GM19463 (cell line): ENCODE measurements at regions not wholly inside any gene's neighbourhood (a gene's known extent, or its start where the extent isn't known, plus 50 kb on each side); places are given as distances from the start of the nearest gene placed in this dataset.

Experiments
- ATAC-seq: cut with Tn5 transposase; IDR thresholded peaks from one replicate; pipeline ENCODE4 v1.9.1; 2021; ENCODE audit warnings: mild to moderate bottlenecking, moderate library complexity; ENCODE audit not compliant: unreplicated experiment

- ATAC-seq = no peak
These were observed 969.9 kb upstream of the EPHA7 start for GRCh38 chr6:94389218-94389617.

GRCh38 chr6:94377835-94378234 is 958.5 kb upstream of the EPHA7 start:
- ATAC-seq = no peak

DNA sequence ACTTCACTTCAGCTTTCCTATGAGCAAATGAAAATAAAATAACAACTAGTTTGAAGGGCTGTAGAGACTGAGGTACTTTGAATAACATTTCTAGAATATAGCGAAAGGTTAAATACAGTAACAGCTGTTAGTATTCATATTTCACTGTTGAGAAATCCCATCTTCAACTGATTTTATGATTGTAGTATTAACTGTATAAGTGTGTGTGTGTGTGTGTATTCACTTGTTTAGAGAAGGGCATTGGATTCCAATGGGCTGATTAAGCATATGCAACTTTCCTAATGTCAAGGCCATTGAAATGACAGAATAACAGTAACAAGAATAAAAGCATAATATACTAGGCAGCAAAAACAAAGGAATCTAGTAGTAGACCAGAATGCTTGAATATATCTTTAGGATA is 957.5 kb upstream of the EPHA7 start:
- no peak for ATAC-seq

GRCh38 chr6:94372229-94372628 is 952.9 kb upstream of the EPHA7 start:
- ATAC-seq = no peak

GRCh38 chr6:94367316-94367715 is 948.0 kb upstream of the EPHA7 start:
- ATAC-seq = no peak

DNA sequence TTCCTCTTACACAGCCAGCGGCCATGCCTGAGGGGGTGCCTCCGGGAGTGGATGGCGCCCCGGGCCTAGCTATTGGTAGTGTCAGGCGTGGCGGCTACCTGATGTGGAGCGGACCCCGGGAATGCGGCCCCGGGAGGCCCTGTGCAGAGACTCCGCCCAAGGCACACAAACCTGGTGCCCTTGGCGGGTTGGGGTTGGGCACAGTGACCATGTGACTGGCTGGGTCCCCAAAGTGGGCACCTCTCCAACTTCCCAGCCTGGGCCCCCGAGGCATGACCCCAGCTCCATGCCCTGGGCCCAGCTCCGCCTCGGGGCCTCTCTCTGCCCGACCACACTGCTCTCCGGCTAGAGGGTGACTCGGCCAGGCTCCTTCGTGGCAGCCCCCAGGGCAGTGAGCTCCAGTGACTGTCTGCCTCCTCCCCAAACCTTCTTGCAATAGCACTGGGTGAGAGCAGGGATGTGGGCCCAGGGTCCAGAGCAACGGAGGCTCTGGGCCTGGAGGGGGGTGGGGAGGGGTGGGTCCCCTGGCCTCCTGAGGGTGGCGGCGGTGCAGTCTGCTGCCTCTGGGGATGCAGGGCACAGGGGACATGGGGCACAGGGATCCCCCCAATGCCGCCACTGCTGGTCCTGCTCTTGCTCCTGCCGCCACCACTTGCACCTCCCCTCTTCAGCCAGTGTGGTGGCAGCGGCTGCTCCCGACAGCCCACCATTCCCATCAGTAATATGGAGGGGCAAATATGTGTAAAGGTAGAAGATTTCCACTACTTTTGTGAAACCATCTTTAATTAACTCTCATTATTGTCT is 942.9 kb upstream of the EPHA7 start:
- no peak for ATAC-seq

DNA sequence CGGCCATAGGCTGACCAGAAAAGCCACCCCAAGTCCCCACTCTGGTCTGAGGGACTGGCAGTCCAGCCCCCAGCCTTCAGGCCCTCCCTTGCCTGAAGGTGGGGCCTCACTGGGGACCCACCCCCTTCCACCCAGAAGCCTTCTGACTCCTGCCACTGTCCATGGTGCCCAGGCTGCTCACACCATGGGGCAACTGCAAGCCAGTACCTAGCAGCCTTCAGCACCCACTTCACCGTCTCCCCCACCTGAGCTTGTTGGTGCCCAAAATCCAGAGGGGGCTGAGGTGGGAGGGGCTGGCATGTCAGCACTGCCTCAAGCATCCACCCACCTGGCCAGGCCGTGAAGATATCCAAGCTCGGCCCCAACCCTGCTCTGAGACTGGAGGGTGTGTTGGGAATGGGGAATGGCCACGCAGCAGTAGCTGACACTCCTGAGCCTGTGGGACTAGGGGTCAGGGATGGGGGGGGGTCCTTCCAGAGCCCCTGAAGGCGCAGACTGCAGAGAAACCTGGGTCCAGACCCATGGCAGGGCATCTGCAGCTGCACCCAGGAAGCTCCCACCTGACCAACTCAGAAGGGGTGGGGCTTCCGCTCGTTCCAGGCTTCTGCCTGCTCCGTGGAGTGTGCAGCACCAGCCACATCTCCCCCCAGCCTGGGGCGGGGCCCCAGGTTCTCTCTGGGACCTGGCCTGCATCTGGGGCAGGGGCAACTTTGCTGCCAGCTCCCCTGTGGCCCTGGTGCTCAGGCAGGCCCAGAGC is 942.1 kb upstream of the EPHA7 start:
- ATAC-seq = no peak

DNA sequence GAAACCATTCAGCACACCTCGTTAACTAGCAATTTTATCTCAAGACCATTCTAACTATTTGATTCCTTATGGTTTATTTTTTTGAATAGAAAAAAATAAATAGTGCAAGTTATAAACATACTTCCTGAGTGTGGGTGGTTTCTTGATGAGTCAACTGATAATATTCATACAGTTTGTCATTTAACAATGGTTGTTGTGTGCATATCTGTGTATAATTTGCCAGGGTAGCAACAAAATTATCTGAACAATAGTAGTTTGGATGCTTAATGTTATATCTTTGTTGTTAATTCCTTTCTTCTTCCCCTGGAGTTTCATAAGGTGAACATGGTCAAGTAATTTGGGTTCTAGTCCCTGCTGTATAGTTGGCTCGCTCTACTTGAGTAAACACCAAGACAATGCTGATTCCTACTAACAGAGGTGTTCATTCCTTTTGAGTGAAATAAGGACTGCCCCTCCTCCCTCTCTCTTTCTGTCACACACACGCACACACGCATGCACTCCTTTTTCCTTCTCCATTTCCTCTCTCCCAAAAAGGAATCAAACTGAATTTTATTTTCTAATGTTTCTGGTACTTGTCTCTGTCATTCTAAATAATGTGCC is 938.1 kb upstream of the EPHA7 start:
- no peak for ATAC-seq

- no peak for ATAC-seq
These were observed 931.5 kb upstream of the EPHA7 start for GRCh38 chr6:94350833-94351232.

DNA sequence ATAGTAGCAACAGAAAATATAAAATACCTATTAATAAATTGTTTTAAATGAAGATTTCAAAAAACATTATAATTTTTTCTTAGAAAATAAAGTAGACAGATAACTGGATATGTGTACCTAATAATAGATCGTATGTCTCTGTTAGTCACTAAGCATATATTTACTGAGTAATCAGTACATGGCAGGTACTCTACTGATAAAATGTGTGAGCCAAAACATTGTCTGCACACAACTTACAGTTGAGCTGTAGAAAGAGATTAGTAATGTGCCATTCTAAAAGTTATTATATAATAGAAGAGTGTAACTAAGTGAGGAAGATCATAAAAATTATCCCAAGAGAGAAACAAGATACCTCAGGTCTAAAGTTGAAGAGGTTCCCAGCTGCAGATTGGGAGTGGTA is 929.9 kb upstream of the EPHA7 start:
- ATAC-seq = no peak

GRCh38 chr6:94344866-94345265 is 925.5 kb upstream of the EPHA7 start:
- ATAC-seq = no peak

GRCh38 chr6:94341173-94341572 is 921.8 kb upstream of the EPHA7 start:
- no peak for ATAC-seq

DNA sequence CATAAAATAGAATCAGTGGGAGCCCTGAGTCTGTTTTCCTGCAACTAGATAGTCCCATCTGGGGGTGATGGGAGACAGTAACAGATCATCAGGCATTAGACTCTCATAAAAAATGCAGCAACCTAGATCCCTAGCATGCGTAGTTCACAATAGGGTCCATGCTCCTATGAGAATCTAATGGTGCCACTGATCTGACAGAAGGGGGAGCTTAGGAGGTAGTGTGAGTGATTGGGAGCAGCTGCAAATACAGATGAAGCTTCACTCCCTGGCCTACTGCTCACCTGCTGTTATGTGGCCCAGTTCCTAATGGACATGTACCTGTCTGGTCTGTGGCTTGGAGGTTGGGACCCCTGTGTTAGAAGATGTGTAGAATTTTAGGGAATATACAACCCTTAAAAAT is 904.5 kb upstream of the EPHA7 start:
- ATAC-seq = no peak

DNA sequence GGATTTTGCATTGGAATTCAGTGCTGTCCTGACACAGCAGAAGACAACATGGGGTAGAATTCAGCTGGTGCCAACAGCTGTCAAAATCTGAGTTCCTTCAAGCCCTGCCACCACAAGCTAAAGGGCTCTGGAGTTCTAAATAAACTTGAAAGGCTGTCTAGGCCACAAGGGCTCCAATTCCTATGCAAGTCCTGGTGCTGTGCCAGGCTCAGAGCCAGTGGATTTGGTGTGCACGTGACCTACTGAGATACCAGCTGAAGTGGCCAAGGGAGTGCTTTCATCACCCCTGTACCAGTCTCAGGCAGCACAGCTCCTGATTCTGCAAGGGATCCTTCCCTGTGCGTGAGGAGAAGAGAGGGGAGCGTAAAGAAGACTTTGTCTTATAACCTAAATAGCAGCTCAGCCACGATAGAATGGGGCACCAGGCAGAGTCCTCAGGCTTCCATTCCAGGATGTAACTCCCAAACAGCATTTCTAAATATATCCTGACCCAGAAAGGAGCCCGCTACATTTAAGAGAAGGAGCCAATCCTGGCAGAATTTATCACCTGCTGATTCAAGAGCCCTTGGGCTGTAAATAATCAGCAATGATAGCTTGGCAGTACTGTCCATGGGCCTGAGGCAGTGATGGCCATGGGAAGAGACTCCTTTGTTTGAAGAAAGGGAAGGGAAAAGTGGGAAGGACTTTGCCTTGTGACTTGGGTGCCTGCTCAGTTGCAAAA is 881.2 kb upstream of the EPHA7 start:
- ATAC-seq = no peak

- no peak for ATAC-seq
These were observed 869.8 kb upstream of the EPHA7 start for GRCh38 chr6:94289131-94289530.

DNA sequence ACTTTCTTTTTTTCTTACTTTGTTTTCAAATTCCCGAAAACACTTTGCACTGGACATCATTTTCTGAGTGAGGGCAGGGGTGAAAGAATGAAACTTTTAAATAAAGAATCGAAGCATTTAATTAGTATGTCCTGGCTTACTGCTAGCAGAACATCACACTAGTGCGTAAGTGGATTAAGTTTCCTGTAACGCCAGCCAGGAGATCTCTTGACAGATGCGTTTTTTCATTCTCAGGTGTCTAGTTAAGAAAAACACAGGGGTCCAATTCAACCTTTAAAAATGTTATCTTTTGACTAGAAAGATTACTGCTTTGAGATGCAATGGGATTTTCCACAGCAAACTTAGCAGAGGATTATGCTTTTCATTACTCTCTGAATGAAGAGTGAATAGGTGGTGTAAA is 858.8 kb upstream of the EPHA7 start:
- no peak for ATAC-seq

GRCh38 chr6:94272327-94272726 is 853.0 kb upstream of the EPHA7 start:
- no peak for ATAC-seq

GRCh38 chr6:94270091-94270948 is 851.0 kb upstream of the EPHA7 start:
- ATAC-seq = no peak

DNA sequence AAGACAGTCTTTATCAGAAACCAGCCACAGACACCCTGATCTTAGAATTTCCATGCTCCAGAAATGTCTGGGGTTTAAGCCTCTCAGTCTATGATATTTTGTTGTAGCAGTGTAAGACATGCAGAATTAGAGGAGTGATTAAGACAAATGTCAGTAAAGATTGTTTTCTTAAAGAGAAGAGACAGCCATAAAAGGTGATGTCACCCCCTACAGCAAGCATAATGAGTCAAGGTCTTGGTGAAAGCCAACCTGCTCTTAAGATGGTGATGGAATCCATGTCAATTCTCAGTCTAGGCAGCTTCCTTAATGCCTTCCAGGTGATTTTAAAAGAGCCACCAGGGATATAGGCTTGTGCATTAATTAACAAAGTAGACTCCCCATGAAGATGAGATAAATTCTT is 849.9 kb upstream of the EPHA7 start:
- no peak for ATAC-seq

- ATAC-seq = no peak
These were observed 841.4 kb upstream of the EPHA7 start for GRCh38 chr6:94260765-94261164.
